Type B pancreatic cell (in vitro differentiated cells): ENCODE measurements at regions not wholly inside any gene's neighbourhood (a gene's known extent, or its start where the extent isn't known, plus 50 kb on each side); places are given as distances from the start of the nearest gene placed in this dataset.
A peak's percentile ranks its signal among the peaks of the same experiment; 100 is the strongest.

ENCODE experiments used
- DNase-seq: peaks from one replicate; pipeline ENCODE4 v3.0.0; 2021; ENCODE audit warnings: mixed read lengths; ENCODE audit not compliant: unreplicated experiment; ENCODE audit errors: extremely low spot score
- H3K27ac Mint-ChIP-seq: 2 replicates; pipeline ENCODE4 v1.8.0; 2021; ENCODE audit warnings: mild to moderate bottlenecking, mixed read lengths
- H3K27me3 Mint-ChIP-seq: 2 replicates; pipeline ENCODE4 v1.8.0; 2021; ENCODE audit warnings: mixed read lengths
- H3K36me3 Mint-ChIP-seq: 2 replicates; pipeline ENCODE4 v1.8.0; 2021; ENCODE audit warnings: mixed read lengths
- H3K4me1 Mint-ChIP-seq: one replicate; pipeline ENCODE4 v1.8.0; 2021; ENCODE audit warnings: mixed read lengths; ENCODE audit not compliant: unreplicated experiment
- H3K4me3 Mint-ChIP-seq: 2 replicates; pipeline ENCODE4 v1.8.0; 2021; ENCODE audit warnings: mild to moderate bottlenecking, mixed read lengths
- H3K9me3 Mint-ChIP-seq: 2 replicates; pipeline ENCODE4 v1.8.0; 2021; ENCODE audit warnings: mixed read lengths
- TF ChIP-seq, protein P1 (sequence below): fragments of 200-600 bp; sonication (generic); conservative IDR thresholded peaks from 2 replicates; pipeline ENCODE4 v1.5.0; 2021; ENCODE audit warnings: antibody characterized with exemption, mild to moderate bottlenecking

DNA sequence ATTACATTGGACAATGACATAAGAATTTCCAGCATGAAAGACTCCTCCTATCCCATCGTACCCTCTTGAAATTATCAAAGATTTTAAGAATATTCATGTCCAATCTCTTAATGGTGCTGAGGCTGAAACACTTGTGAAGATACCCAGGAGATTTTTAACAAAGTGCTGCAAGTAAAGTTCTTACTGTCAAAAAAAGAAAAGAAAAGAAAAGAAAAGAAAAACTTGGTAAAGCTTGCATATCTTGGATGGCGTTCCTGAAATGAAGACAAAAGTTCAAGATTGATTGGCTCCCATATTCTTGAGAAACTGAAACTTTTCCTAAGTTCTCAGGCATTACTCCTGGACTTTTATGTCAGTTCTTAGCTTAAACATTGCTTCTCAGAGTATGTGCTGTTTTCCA lies 1010.5 kb upstream of the PIK3C3 start:
- peaks cover 21% of the 10 kb centered on the region for H3K4me1 Mint-ChIP-seq
- H3K9me3 Mint-ChIP-seq, result no peaks in the 10 kb centered on the region
- no peak overlapping the region for H3K27ac Mint-ChIP-seq
- TF ChIP-seq, protein P1, sequence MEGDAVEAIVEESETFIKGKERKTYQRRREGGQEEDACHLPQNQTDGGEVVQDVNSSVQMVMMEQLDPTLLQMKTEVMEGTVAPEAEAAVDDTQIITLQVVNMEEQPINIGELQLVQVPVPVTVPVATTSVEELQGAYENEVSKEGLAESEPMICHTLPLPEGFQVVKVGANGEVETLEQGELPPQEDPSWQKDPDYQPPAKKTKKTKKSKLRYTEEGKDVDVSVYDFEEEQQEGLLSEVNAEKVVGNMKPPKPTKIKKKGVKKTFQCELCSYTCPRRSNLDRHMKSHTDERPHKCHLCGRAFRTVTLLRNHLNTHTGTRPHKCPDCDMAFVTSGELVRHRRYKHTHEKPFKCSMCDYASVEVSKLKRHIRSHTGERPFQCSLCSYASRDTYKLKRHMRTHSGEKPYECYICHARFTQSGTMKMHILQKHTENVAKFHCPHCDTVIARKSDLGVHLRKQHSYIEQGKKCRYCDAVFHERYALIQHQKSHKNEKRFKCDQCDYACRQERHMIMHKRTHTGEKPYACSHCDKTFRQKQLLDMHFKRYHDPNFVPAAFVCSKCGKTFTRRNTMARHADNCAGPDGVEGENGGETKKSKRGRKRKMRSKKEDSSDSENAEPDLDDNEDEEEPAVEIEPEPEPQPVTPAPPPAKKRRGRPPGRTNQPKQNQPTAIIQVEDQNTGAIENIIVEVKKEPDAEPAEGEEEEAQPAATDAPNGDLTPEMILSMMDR, result no peak
- no peaks in the 10 kb centered on the region for H3K36me3 Mint-ChIP-seq
- no peak for DNase-seq
- no peaks in the 10 kb centered on the region for H3K27me3 Mint-ChIP-seq
- no peak overlapping the region for H3K4me3 Mint-ChIP-seq

DNA sequence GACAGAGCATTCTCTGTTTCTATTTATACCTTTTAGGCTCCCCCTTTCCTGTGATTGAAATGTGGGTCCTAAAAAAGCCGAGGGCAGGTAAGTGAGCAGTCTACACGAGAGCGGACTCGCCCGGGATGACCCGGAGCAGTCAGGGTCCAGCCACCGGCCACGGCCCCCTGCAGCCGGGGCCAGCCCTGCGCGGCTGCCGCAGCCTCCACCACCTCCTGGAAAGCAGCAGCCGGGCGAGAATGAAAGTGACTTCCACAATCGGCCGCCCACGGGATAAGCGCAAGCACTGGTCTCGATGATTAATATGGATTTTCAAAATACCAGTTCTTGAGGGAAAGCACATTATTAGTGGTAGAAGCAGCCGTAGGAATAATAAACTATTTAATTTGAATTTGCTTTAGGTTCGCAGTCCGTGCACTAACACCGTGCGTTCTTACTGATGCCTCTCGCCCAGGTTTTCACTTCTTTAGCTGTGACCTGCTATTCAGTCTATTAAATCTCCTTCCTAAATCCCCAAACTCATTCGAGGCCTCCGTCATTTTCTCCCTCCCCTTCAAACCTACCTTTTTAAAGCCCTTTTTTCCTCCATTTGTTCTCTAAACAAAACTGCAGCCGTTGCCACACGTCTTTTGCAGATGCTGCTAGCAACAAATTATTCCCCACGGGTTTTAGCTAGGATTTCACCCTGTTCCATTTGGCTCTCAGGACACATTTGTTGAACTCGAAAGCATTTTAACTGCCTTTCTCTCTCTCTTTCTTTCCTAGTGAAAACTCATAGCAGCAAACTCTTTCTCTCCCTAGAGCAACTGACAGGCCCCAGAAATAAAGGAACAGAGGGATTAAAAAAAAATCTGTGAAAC lies 1015.1 kb upstream of the PIK3C3 start:
- Mint-ChIP-seq H3K9me3 (no peaks in the 10 kb centered on the region), H3K4me1 (peaks cover 9% of the 10 kb centered on the region), H3K27me3 (no peaks in the 10 kb centered on the region), H3K4me3 (no peak overlapping the region), H3K36me3 (no peaks in the 10 kb centered on the region), H3K27ac (no peak overlapping the region)
- TF ChIP-seq, protein P1, result no peak
- no peak for DNase-seq

DNA sequence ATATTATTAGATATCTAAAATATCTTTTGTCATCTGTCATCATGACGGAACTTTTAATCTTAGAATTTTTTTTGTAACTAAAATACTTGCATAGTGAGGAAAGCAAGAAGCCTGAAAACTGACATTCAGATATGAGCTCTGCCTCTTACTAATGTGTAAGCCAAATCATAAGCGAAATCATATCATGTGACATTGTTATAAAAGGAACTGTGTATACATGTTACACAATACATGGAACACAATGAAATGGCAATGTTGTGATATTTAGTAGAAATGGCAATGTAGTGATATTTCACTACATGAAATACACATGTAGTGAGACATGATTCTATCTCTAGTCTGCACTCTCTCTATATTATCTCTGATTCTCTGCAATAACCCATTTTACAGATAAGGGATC lies 1016.4 kb upstream of the PIK3C3 start:
- H3K27ac Mint-ChIP-seq, result no peak overlapping the region
- DNase-seq, result no peak
- H3K4me1 Mint-ChIP-seq, result peaks cover 9% of the 10 kb centered on the region
- no peak overlapping the region for H3K4me3 Mint-ChIP-seq
- no peaks in the 10 kb centered on the region for H3K36me3 Mint-ChIP-seq
- no peaks in the 10 kb centered on the region for H3K9me3 Mint-ChIP-seq
- TF ChIP-seq, protein P1, result no peak
- no peaks in the 10 kb centered on the region for H3K27me3 Mint-ChIP-seq

DNA sequence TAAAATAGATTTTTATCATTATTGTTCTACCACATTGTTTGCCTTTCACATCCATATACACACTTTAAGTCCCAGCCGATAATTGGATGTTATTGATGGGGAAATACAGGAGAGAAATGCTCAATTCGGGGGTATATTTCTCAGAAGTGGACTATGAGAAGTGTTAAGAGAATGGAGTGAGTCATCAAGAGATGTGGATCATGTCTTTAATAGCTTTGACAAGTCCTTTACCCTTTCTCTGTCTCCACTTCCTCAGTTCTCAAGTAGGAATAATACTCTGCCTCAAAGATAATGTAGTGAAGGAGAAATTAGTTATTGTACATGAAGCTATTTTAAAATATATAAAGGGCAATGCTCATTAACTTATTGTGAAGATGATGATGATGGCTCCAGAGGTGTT lies 1017.6 kb upstream of the PIK3C3 start:
- H3K36me3 Mint-ChIP-seq, result no peaks in the 10 kb centered on the region
- no peak for DNase-seq
- H3K4me1 Mint-ChIP-seq, result peaks cover 9% of the 10 kb centered on the region
- no peak overlapping the region for H3K4me3 Mint-ChIP-seq
- TF ChIP-seq, protein P1, result no peak
- H3K9me3 Mint-ChIP-seq, result no peaks in the 10 kb centered on the region
- H3K27me3 Mint-ChIP-seq, result no peaks in the 10 kb centered on the region
- no peak overlapping the region for H3K27ac Mint-ChIP-seq

DNA sequence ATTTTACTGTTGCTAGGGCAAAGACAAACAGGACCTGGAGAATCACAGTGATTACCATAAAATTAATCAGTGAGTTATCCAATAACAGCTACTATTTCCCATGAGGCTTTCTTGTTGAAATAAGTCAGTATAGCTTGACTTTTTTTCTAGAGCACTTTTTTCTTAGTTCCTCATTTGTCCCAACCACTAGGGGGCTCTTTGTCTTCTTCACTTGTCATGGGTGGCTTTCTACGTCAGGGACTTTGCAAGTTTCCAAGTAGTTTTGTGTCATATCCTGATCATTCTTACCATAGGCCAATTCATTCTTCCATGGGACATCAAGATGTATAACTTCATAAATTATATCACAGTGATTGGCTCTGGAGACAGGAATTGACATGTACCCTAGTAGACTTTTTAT lies 1019.6 kb upstream of the PIK3C3 start:
- no peak for DNase-seq
- TF ChIP-seq, protein P1, result peak; percentile 67
- Mint-ChIP-seq H3K9me3 (no peaks in the 10 kb centered on the region), H3K4me3 (no peak overlapping the region), H3K27me3 (no peaks in the 10 kb centered on the region), H3K27ac (no peak overlapping the region), H3K36me3 (no peaks in the 10 kb centered on the region), H3K4me1 (peaks cover 12% of the 10 kb centered on the region)
